A549 (cell line): ENCODE measurements at regions not wholly inside any gene's neighbourhood (a gene's known extent, or its start where the extent isn't known, plus 50 kb on each side); places are given as distances from the start of the nearest gene placed in this dataset.

Source experiments
- ATAC-seq, 2 experiments: fragments of 200-7000 bp in 1 of 2; fragments of >200 bp in 1 of 2; cut with Nextera tagmentation in 1 of 2; cut with Tn5 transposase in 1 of 2; 3 replicates each; pipeline versions ENCODE4 v1.8.0 to v1.9.1; 2018 to 2020; ENCODE audit warnings: mild to moderate bottlenecking in 1 of 2, moderate library complexity in 1 of 2
- CTCF ChIA-PET: fragments of 300-600 bp; sonication (Branson Sonifier 250); formaldehyde crosslinking; extraction: SDS; loops from one replicate; lab custom pipeline; 2021; ENCODE audit warnings: antibody characterized with exemption, inconsistent platforms; lab: Yijun Ruan, JAX
- POLR2A ChIA-PET: fragments of 350-600 bp; formaldehyde crosslinking; extraction: SDS; loops from one replicate; lab custom pipeline; 2021; ENCODE audit warnings: antibody characterized with exemption, inconsistent platforms; lab: Yijun Ruan, JAX
- DNase-seq, 2 experiments: peaks; one replicate each; pipeline versions ENCODE4 v3.0.0 to v3.0.0-alpha.2; 2011 to 2016; ENCODE audit warnings: low read depth in 1 of 2, low spot score in 1 of 2
- FAIRE-seq: peaks from 2 replicates; lab custom pipeline; 2011; peaks lifted over from hg19 to GRCh38; lab: Jason Lieb, UNC
- H3K27ac ChIP-seq, 2 experiments: fragments of >200 bp; sonication (Bioruptor Twin); formaldehyde crosslinking; 3 replicates each; pipeline ENCODE4 v1.5.1; 2016 to 2017
- H3K4me1 ChIP-seq: fragments of >200 bp; sonication (Bioruptor Twin); formaldehyde crosslinking; 3 replicates; pipeline ENCODE4 v1.6.1; 2016
- H3K4me2 ChIP-seq: fragments of >200 bp; sonication (Bioruptor Twin); formaldehyde crosslinking; 3 replicates; pipeline ENCODE4 v1.6.1; 2016
- H3K4me3 ChIP-seq: fragments of >200 bp; sonication (Bioruptor Twin); formaldehyde crosslinking; 3 replicates; pipeline ENCODE4 v1.5.1; 2016
- H3K9me3 ChIP-seq: fragments of >200 bp; sonication (Bioruptor Twin); formaldehyde crosslinking; 3 replicates; pipeline ENCODE4 v1.6.1; 2016
- CBX2 ChIP-seq: fragments of 200-600 bp; sonication (generic); IDR thresholded peaks from 2 replicates; pipeline ENCODE4 v1.6.1; 2016; ENCODE audit warnings: low read depth, mild to moderate bottlenecking, borderline replicate concordance
- CBX8 ChIP-seq: fragments of 200-600 bp; sonication (generic); IDR thresholded peaks from 2 replicates; pipeline ENCODE4 v1.6.1; 2016
- CHD2 ChIP-seq: fragments of 150-350 bp; IDR thresholded peaks from 2 replicates; pipeline ENCODE4 v1.6.1; 2014; ENCODE audit warnings: low read length; ENCODE audit not compliant: partially characterized antibody
- CHD4 ChIP-seq: fragments of 200-600 bp; sonication (generic); IDR thresholded peaks from 2 replicates; pipeline ENCODE4 v1.6.1; 2016; ENCODE audit warnings: antibody characterized with exemption, mild to moderate bottlenecking, borderline replicate concordance
- FOSB ChIP-seq: fragments of 250-450 bp; sonication (Bioruptor Pico); IDR thresholded peaks from 2 replicates; pipeline ENCODE4 v1.5.0; 2020; ENCODE audit warnings: mild to moderate bottlenecking, moderate library complexity
- HDAC2 ChIP-seq: fragments of 200-600 bp; sonication (generic); IDR thresholded peaks from 2 replicates; pipeline ENCODE4 v1.6.1; 2016
- HOXA7 ChIP-seq: fragments of 250-450 bp; sonication (Bioruptor Pico); IDR thresholded peaks from 2 replicates; pipeline ENCODE4 v1.5.0; 2020; ENCODE audit warnings: mild to moderate bottlenecking, moderate library complexity
- HOXB13 ChIP-seq: fragments of 250-450 bp; sonication (Bioruptor Pico); IDR thresholded peaks from 2 replicates; pipeline ENCODE4 v1.5.0; 2020; ENCODE audit warnings: low read depth, mild to moderate bottlenecking, moderate library complexity
- JUN ChIP-seq, 2 experiments: fragments of >200 bp; sonication (Bioruptor Twin); formaldehyde crosslinking; IDR thresholded peaks; 2 replicates in 1 of 2; 3 replicates in 1 of 2; pipeline ENCODE4 v1.6.1; 2016 to 2017
- JUNB ChIP-seq: fragments of >200 bp; sonication (Bioruptor Twin); formaldehyde crosslinking; IDR thresholded peaks from 2 replicates; pipeline ENCODE4 v1.6.1; 2016
- MAFK ChIP-seq: fragments of 450-650 bp; IDR thresholded peaks from 2 replicates; pipeline ENCODE4 v1.6.1; 2014; ENCODE audit not compliant: partially characterized antibody
- NFE2L2 ChIP-seq: fragments of 150-350 bp; conservative IDR thresholded peaks from 2 replicates; pipeline ENCODE4 v1.6.1; 2014; ENCODE audit warnings: low read length
- POLR2AphosphoS2 ChIP-seq: conservative IDR thresholded peaks from 2 replicates; pipeline ENCODE4 v1.6.1; 2012; ENCODE audit warnings: low read length, improper control_type of control experiment, inconsistent platforms
- RARB ChIP-seq: fragments of 250-450 bp; sonication (Bioruptor Pico); IDR thresholded peaks from 2 replicates; pipeline ENCODE4 v1.8.0; 2021; ENCODE audit warnings: mild to moderate bottlenecking, moderate library complexity
- RCOR1 ChIP-seq: fragments of 150-350 bp; IDR thresholded peaks from 2 replicates; pipeline ENCODE4 v1.6.1; 2014; ENCODE audit warnings: antibody characterized with exemption, low read length, low read depth
- TP53 ChIP-seq: fragments of 250-450 bp; sonication (Bioruptor Pico); IDR thresholded peaks from 2 replicates; pipeline ENCODE4 v1.5.0; 2021; ENCODE audit warnings: mild to moderate bottlenecking, moderate library complexity
- ZC3H11A ChIP-seq: fragments of 450-650 bp; IDR thresholded peaks from 2 replicates; pipeline ENCODE4 v1.6.1; 2014; ENCODE audit warnings: antibody characterized with exemption, mild to moderate bottlenecking
- ZNF302 ChIP-seq: fragments of 250-450 bp; sonication (Bioruptor Pico); IDR thresholded peaks from 2 replicates; pipeline ENCODE4 v1.9.0; 2021; ENCODE audit warnings: inconsistent platforms, mild to moderate bottlenecking, moderate library complexity
- WGBS: methylation state at CpG from one replicate; pipeline ENCODE4 v1.1.6; 2017; ENCODE audit errors: missing lambda C conversion rate; 5-methylcytosine and 5-hydroxymethylcytosine counted together
- TF ChIP-seq, protein P1 (sequence below): fragments of 200-600 bp; sonication (generic); IDR thresholded peaks from 2 replicates; pipeline ENCODE4 v1.6.1; 2016; ENCODE audit warnings: antibody characterized with exemption, mild to moderate bottlenecking, moderate library complexity
- TF ChIP-seq, protein P2 (sequence below): IDR thresholded peaks from 2 replicates; pipeline ENCODE4 v1.6.1; 2012
- TF ChIP-seq, protein P3 (sequence below): fragments of 250-450 bp; sonication (Bioruptor Pico); IDR thresholded peaks from 2 replicates; pipeline ENCODE4 v1.5.0; 2021; ENCODE audit warnings: mild to moderate bottlenecking, moderate library complexity, borderline replicate concordance

DNA sequence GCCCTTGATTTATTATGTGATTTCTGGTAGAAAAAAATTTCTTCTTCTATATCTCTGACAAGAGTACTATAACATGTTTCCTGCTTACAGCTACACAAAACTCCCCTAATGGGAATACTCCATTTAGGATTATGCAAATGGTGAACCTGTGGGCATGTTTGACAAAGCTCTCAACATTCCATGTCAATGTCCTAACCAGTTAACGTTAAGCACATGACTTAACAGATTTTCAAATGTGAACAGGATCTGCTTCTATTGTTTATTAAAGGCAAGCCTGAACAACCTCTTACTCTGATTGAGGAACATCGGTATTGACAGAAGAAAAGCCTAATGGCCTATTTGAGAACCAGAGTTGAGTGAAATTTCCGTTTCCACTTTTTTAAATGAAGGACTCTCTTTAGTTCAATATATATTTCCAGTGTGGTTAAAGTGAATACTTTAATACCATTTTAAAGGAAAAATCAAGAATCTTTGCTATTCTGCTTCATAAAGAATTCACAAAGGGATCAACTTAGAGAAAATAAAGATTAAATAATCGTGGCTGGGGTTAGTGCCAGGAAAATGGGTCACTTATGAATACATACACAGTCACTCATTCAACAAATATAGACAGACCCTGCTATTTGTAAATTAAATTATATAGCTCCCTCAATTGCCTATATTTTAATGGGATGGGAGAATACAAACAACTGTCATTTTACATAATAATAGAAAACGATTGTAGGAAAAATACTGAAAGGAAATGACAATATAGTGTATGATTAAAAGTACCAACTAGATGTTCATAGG, 300.3 kb upstream of the CBLB start:
- WGBS, result 44% methylated on average over 5 of the region's 5 CpGs
- FAIRE-seq (no peak), ATAC-seq (no peak)

DNA sequence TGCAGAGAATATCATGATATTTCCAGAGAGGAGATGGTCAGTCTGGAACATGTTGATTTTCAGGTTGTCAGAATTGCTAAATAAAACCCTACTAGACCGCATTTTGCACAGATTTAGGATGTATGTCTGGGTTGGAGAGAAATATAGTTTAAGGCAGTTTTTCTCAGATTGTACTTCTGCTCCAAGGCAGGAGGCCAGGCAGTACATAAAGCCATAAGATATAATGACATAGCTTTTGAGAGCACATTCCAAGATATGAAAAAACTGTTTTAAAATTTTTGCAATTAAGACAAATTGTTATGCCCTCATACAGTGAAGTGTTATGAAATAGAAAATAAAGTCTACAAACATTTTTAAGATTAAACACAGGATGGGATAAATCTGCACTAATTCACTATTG, 301.8 kb upstream of the CBLB start:
- WGBS, result 68% methylated on average over 1 of the region's 1 CpG
- Histone ChIP-seq H3K4me2 (no peak overlapping the region), H3K4me3 (no peak overlapping the region), H3K27ac (no peak overlapping the region), H3K9me3 (no peaks in the 10 kb centered on the region), H3K4me1 (no peaks in the 10 kb centered on the region)
- CTCF ChIA-PET, result no interaction called here
- DNase-seq (no peak), FAIRE-seq (no peak), ATAC-seq (no peak)
- TF ChIP-seq TP53 (no peak), POLR2AphosphoS2 (no peak), MAFK (no peak), ZC3H11A (no peak), CBX2 (no peak), JUN (IDR thresholded peaks at IDR 0.05) (no peak), RARB (no peak), ZNF302 (CRISPR knock-in tag) (no peak), FOSB (CRISPR knock-in tag) (no peak), HOXB13 (CRISPR knock-in tag) (no peak)
- TF ChIP-seq, protein P1, sequence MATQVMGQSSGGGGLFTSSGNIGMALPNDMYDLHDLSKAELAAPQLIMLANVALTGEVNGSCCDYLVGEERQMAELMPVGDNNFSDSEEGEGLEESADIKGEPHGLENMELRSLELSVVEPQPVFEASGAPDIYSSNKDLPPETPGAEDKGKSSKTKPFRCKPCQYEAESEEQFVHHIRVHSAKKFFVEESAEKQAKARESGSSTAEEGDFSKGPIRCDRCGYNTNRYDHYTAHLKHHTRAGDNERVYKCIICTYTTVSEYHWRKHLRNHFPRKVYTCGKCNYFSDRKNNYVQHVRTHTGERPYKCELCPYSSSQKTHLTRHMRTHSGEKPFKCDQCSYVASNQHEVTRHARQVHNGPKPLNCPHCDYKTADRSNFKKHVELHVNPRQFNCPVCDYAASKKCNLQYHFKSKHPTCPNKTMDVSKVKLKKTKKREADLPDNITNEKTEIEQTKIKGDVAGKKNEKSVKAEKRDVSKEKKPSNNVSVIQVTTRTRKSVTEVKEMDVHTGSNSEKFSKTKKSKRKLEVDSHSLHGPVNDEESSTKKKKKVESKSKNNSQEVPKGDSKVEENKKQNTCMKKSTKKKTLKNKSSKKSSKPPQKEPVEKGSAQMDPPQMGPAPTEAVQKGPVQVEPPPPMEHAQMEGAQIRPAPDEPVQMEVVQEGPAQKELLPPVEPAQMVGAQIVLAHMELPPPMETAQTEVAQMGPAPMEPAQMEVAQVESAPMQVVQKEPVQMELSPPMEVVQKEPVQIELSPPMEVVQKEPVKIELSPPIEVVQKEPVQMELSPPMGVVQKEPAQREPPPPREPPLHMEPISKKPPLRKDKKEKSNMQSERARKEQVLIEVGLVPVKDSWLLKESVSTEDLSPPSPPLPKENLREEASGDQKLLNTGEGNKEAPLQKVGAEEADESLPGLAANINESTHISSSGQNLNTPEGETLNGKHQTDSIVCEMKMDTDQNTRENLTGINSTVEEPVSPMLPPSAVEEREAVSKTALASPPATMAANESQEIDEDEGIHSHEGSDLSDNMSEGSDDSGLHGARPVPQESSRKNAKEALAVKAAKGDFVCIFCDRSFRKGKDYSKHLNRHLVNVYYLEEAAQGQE, result no peak
- POLR2A ChIA-PET, result no interaction called here

More for the DNA sequence above, 300.3 kb upstream of the CBLB start:
- no peaks in the 10 kb centered on the region for H3K4me1 ChIP-seq
- DNase-seq, result no peak
- POLR2A ChIA-PET, result no interaction called here
- no peak overlapping the region for H3K27ac ChIP-seq
- H3K4me3 ChIP-seq, result no peak overlapping the region
- H3K4me2 ChIP-seq, result no peak overlapping the region
- TF ChIP-seq HOXA7 (CRISPR knock-in tag) (no peak), TP53 (no peak), NFE2L2 (no peak)
- TF ChIP-seq, protein P2, sequence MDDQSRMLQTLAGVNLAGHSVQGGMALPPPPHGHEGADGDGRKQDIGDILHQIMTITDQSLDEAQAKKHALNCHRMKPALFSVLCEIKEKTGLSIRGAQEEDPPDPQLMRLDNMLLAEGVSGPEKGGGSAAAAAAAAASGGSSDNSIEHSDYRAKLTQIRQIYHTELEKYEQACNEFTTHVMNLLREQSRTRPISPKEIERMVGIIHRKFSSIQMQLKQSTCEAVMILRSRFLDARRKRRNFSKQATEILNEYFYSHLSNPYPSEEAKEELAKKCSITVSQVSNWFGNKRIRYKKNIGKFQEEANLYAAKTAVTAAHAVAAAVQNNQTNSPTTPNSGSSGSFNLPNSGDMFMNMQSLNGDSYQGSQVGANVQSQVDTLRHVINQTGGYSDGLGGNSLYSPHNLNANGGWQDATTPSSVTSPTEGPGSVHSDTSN, result no peak
- CTCF ChIA-PET, result no interaction called here
- no peaks in the 10 kb centered on the region for H3K9me3 ChIP-seq

DNA sequence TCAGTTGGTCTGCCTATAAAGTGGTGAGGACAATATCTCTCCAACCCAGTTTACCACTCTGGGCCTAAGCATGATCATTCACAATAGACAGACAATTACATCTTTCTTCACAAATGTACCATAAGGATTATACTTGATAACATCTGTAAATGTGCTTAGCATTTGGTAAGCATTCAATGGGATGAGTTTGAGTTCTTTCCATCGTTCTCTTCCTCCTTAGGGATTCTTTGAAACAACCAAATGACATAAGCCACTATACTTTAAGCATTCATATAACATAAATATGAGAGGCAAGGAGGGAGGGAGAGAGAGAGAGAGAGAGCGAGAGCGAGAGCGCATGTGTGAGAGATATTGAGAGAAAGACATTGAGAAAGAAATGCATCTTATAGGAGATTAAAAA, 303.3 kb upstream of the CBLB start:
- DNase-seq (no peak), ATAC-seq (no peak), FAIRE-seq (no peak)
- no peak overlapping the region for H3K4me2 ChIP-seq
- H3K9me3 ChIP-seq, result no peaks in the 10 kb centered on the region
- TF ChIP-seq CHD4, result no peak
- no peak for TF ChIP-seq HOXA7 (CRISPR knock-in tag)
- TF ChIP-seq CBX8, result no peak
- TF ChIP-seq JUN (IDR thresholded peaks at IDR 0.05), result no peak
- no peak for TF ChIP-seq HDAC2
- TF ChIP-seq, protein P1, result no peak
- no peak for TF ChIP-seq RCOR1
- TF ChIP-seq POLR2AphosphoS2, result no peak
- TF ChIP-seq, protein P3, sequence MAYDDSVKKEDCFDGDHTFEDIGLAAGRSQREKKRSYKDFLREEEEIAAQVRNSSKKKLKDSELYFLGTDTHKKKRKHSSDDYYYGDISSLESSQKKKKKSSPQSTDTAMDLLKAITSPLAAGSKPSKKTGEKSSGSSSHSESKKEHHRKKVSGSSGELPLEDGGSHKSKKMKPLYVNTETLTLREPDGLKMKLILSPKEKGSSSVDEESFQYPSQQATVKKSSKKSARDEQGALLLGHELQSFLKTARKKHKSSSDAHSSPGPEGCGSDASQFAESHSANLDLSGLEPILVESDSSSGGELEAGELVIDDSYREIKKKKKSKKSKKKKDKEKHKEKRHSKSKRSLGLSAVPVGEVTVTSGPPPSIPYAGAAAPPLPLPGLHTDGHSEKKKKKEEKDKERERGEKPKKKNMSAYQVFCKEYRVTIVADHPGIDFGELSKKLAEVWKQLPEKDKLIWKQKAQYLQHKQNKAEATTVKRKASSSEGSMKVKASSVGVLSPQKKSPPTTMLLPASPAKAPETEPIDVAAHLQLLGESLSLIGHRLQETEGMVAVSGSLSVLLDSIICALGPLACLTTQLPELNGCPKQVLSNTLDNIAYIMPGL, result no peak
- no peak for TF ChIP-seq JUNB
- no peak for TF ChIP-seq CHD2
- 78% methylated on average over 4 of the region's 4 CpGs for WGBS
- no peak overlapping the region for H3K4me3 ChIP-seq
- H3K4me1 ChIP-seq, result no peaks in the 10 kb centered on the region
- H3K27ac ChIP-seq, result no peak overlapping the region
- POLR2A ChIA-PET, result no interaction called here
- CTCF ChIA-PET, result no interaction called here
